Keratinocyte (primary cell): ENCODE measurements at regions not wholly inside any gene's neighbourhood (a gene's known extent, or its start where the extent isn't known, plus 50 kb on each side); places are given as distances from the start of the nearest gene placed in this dataset.

Experiments
- EZH2 ChIP-seq: IDR thresholded peaks from one replicate; pipeline ENCODE4 v1.6.1; 2012; ENCODE audit warnings: inconsistent platforms, mild to moderate bottlenecking, low read length, moderate library complexity
- TF ChIP-seq, protein P1 (sequence below), 3 experiments: IDR thresholded peaks in 1 of 3; conservative IDR thresholded peaks in 1 of 3; optimal IDR thresholded peaks in 1 of 3; 2 replicates in 2 of 3; 3 replicates in 1 of 3; pipeline versions ENCODE3 to v1.5.1; 2011; ENCODE audit warnings: low read length in 3 of 3, mild to moderate bottlenecking in 3 of 3, moderate library complexity in 2 of 3, control low read depth in 1 of 3, inconsistent platforms in 1 of 3; ENCODE audit not compliant: insufficient read depth in 2 of 3; ENCODE audit errors: extremely low read depth in 1 of 3

DNA sequence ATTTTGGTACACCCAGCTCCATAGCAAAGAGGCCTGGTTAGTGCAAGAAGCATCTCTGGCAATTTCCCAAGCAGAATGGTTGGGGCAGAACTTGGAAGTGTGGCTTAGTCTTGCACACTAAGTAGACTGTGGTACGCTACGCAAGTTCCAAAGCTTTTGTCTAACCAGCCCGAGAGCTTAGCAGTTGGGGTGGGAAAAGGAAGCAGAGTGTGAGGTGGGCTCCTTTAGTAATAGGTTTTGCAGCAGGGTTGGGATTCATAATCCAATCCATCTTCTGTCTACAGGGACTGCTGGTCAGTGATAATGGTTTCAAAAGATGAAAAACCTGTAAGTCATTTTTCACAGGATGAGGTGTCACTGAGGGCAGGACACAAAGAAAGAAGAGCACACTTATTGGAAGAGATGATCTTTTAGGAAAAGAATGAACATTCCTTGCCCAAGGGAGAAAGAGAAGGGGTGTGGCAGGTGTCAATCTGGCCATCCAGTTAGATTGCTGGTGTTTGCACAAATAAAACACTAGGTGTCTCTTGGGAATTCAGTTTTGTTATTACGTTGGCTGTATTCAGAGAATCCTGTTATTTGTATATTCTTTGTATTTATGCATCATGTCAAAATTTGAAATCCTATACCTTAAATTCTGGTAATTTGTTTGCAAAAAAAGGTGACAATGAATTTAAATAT lies 244.3 kb downstream of the GPAT3 start:
- TF ChIP-seq, protein P1, sequence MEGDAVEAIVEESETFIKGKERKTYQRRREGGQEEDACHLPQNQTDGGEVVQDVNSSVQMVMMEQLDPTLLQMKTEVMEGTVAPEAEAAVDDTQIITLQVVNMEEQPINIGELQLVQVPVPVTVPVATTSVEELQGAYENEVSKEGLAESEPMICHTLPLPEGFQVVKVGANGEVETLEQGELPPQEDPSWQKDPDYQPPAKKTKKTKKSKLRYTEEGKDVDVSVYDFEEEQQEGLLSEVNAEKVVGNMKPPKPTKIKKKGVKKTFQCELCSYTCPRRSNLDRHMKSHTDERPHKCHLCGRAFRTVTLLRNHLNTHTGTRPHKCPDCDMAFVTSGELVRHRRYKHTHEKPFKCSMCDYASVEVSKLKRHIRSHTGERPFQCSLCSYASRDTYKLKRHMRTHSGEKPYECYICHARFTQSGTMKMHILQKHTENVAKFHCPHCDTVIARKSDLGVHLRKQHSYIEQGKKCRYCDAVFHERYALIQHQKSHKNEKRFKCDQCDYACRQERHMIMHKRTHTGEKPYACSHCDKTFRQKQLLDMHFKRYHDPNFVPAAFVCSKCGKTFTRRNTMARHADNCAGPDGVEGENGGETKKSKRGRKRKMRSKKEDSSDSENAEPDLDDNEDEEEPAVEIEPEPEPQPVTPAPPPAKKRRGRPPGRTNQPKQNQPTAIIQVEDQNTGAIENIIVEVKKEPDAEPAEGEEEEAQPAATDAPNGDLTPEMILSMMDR (optimal IDR thresholded peaks at IDR 0.05 in 1 of 3, IDR thresholded peaks at IDR 0.05 in 1 of 3, conservative IDR thresholded peaks at IDR 0.05 in 1 of 3; ENCODE audit: extremely low read depth in 1 of 3, insufficient read depth in 2 of 3, low read length in 3 of 3) = peak; percentile 26 to 46 (median 36)
- TF ChIP-seq EZH2 = no peak
